Omental fat pad (tissue), 3 donors: ENCODE measurements at regions not wholly inside any gene's neighbourhood (a gene's known extent, or its start where the extent isn't known, plus 50 kb on each side); places are given as distances from the start of the nearest gene placed in this dataset.

Experiments
- ATAC-seq: fragments of 150-250 bp; one replicate; pipeline ENCODE4 v1.9.1; 2016; ENCODE audit warnings: mild to moderate bottlenecking, moderate library complexity; ENCODE audit not compliant: low FRiP score
- DNase-seq: peaks from one replicate; pipeline ENCODE4 v3.0.0-alpha.2; 2019; ENCODE audit warnings: low spot score
- TF ChIP-seq, protein P1 (sequence below), 3 donors: fragments of 450-650 bp; IDR thresholded peaks; one replicate each; pipeline ENCODE4 v1.5.1; 2016 to 2017; ENCODE audit warnings: antibody characterized with exemption in 3 of 3, mild to moderate bottlenecking in 3 of 3, moderate library complexity in 2 of 3

DNA sequence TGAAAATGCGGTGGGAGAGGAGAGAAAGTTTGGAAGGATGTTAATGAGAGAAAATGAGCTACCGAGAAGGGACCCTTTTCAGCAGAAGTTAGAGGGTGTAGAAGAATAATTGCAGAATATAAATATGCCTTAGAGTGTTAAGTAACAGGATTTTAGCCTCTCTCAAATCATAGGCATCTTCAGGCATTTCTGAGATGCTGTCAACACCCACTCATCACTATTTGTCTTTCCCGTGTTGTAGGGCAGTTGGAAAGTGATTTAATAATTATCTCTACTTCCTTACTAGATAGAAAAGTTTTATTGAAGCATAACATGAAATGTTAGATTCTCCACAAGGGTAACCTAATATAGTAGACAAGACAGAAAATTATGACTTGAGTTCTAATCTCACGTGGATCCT lies 96.4 kb upstream of the RGS4 start:
- ATAC-seq (peak; percentile 51), DNase-seq (no peak)
- TF ChIP-seq, protein P1, sequence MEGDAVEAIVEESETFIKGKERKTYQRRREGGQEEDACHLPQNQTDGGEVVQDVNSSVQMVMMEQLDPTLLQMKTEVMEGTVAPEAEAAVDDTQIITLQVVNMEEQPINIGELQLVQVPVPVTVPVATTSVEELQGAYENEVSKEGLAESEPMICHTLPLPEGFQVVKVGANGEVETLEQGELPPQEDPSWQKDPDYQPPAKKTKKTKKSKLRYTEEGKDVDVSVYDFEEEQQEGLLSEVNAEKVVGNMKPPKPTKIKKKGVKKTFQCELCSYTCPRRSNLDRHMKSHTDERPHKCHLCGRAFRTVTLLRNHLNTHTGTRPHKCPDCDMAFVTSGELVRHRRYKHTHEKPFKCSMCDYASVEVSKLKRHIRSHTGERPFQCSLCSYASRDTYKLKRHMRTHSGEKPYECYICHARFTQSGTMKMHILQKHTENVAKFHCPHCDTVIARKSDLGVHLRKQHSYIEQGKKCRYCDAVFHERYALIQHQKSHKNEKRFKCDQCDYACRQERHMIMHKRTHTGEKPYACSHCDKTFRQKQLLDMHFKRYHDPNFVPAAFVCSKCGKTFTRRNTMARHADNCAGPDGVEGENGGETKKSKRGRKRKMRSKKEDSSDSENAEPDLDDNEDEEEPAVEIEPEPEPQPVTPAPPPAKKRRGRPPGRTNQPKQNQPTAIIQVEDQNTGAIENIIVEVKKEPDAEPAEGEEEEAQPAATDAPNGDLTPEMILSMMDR (IDR thresholded peaks at IDR 0.05) = no peak

DNA sequence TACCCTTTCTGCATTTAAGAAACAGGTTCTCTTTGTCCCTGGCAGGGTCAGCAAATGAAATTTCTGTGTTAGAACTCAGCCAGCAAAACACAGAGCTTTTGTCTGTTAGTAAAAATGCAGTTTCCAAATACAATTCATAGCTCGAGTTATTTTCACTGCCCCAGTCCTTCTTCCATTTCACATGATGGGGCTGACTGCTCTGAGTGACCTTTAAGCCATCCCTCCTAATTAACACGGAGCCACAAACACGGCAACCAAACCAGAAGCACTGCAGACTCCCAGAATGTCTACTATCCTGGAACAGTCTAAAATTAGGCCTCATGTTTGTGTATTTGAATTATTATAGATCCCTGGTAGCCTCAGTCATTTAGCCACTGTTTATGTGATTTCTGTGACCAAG lies 99.1 kb upstream of the RGS4 start:
- DNase-seq (no peak), ATAC-seq (no peak)
- TF ChIP-seq, protein P1 (IDR thresholded peaks at IDR 0.05) = no peak

DNA sequence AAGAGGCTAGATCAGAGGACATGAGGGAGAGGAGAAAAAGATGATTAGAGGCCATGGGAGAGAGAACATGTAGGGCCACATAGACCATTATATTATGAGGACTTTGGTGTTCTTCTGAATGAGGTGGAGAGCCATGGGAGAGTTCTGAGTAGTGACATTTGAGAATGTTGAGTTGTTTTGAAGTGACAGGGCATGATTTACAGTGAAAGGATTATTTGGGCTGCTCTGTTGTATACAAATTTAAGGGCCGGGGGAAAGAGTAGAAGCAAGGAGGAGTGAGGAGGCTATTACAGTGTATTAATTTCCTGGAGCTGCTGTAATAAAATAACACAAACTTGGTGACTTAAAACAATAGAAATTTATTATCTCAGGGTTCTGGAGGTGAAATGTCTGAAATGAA lies 102.5 kb upstream of the RGS4 start:
- DNase-seq (no peak), ATAC-seq (no peak)
- TF ChIP-seq, protein P1 (IDR thresholded peaks at IDR 0.05) = no peak

DNA sequence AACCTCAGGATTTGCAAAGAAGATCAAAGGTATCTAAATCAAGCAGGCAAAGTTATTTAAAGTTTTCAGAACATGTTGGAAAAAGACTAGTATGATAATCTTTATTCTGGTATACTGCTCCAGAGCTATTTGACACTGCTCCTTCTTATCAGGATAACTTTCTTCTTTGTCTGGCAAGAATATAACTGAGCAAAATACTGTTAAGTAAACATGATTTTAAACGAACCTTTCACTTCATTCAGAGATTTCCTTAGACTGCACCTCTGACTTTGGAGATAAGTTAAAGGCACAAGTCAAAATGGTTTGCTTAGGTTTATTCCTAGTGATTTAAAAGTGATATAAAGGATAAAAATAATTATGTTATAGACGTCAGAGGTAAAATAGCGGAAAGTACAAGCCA lies 103.9 kb upstream of the CCDC190 start:
- ATAC-seq (no peak), DNase-seq (no peak)
- TF ChIP-seq, protein P1 (IDR thresholded peaks at IDR 0.05) = no peak

DNA sequence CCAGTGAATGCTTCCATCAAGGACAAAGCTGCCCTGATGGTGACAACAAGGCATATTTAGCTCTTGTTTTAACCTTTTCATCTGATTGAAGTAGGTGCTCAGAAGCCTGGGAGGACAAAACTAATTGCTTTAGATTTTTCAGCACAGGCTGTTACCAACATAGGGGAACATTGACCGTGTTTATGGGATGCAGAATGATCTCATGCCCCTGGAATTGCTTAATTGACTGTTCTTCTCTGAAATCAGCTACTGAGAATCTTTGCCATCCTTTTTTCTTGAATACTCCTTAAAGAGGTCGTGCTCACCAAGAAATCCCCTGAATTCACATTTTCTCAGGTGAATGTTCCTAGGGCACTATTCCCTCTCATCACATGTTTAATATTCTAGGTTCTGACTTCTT lies 95.9 kb upstream of the CCDC190 start:
- DNase-seq = no peak
- TF ChIP-seq, protein P1 (IDR thresholded peaks at IDR 0.05) = no peak
- ATAC-seq = no peak

DNA sequence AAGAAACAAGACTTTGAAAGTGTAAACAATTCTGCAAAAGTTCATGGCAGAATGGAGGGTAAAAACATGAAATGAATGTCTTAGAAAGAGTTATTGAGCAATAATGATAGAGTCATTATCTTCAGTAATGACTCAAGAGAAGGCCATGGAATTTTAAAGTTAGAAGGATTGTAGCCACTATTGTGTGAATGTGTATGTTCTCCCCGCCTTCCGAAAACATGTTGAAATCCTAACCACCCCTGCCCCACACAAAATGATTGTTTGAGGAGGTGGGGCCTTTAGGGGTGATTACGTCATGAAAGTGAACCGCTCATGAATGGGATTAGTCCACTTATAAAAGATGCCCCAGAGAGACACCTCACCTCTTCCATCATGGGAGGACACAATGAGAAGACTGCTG lies 93.8 kb upstream of the CCDC190 start:
- no peak for ATAC-seq

DNA sequence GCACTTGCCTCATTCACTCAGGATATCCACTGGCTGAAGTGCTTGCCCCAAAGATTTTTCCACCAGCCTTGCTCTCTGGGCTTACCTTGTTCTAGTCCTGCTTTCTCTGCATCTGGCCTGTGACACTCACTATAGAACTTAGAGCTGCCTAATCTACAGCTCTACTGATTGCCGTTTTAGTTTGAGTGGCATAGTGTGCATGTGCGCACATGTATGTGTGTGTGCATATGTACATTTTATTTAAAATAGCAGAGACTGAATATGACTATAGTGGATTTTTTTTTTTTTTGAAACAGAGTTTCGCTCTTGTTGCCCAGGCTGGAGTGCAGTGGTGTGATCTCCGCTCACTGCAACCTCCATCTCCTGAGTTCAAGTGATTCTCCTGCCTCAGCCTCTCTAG lies 92.0 kb upstream of the CCDC190 start:
- DNase-seq (no peak), ATAC-seq (no peak)
- TF ChIP-seq, protein P1 (IDR thresholded peaks at IDR 0.05) = no peak

More for the DNA sequence above, 93.8 kb upstream of the CCDC190 start:
- TF ChIP-seq, protein P1 (IDR thresholded peaks at IDR 0.05) = no peak
- no peak for DNase-seq
